HL-60 (cell line): ENCODE measurements at regions not wholly inside any gene's neighbourhood (a gene's known extent, or its start where the extent isn't known, plus 50 kb on each side); places are given as distances from the start of the nearest gene placed in this dataset.

Experiments used
- POLR2AphosphoS5 ChIP-seq: IDR thresholded peaks from 2 replicates; pipeline ENCODE4 v1.6.1; 2012; ENCODE audit warnings: low read depth
- TF ChIP-seq, protein P1 (sequence below): IDR thresholded peaks from one replicate; pipeline ENCODE4 v1.5.1; 2011; ENCODE audit warnings: low read length, control low read depth, inconsistent platforms; ENCODE audit not compliant: insufficient read depth

DNA sequence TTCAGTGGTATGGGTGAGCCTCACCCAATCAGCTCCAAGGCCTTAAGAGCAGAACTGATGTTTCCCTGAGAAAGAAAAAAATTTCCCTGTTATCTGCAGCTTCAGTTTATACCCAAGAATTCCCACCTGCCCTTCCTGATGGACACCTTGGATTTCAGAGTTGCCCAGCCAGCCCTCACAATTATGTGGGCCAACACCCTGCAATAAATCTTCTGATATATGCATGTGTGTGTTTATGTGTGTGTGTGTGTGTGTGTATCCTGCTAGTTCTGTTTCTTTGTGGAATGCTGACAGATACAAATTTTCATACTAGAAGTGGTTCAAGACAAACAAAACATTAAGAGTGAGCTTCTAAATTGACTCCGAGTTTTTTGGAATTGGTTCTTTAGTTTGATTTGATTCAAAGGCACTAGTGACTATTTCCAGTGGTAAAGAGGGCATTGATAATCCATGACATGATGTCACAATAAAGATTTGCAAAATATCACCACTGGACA, 246.6 kb upstream of the BTBD3 start:
- TF ChIP-seq POLR2AphosphoS5 = no peak
- TF ChIP-seq, protein P1, sequence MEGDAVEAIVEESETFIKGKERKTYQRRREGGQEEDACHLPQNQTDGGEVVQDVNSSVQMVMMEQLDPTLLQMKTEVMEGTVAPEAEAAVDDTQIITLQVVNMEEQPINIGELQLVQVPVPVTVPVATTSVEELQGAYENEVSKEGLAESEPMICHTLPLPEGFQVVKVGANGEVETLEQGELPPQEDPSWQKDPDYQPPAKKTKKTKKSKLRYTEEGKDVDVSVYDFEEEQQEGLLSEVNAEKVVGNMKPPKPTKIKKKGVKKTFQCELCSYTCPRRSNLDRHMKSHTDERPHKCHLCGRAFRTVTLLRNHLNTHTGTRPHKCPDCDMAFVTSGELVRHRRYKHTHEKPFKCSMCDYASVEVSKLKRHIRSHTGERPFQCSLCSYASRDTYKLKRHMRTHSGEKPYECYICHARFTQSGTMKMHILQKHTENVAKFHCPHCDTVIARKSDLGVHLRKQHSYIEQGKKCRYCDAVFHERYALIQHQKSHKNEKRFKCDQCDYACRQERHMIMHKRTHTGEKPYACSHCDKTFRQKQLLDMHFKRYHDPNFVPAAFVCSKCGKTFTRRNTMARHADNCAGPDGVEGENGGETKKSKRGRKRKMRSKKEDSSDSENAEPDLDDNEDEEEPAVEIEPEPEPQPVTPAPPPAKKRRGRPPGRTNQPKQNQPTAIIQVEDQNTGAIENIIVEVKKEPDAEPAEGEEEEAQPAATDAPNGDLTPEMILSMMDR = no peak
